ENCODE measurements at regions not wholly inside any gene's neighbourhood (a gene's known extent, or its start where the extent isn't known, plus 50 kb on each side); places are given as distances from the start of the nearest gene placed in this dataset.

DNA sequence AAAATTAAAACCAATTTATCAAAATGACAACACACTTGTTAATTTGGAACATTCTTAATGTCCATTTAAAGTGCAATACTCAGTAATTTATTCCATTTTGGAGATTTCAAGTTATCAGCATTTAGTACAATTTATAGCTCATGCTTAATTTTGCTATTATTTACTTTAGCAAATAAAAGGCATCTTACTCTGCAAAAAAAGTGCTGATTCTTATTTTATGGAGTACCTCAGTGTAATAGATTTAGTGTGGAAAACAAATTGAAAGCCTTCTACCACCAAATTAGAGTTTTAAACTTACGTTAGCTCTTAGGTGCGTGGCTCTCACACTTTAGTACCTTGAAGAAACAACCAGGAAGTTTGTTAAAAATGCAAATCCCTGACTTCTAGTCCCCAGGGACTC is 208.4 kb upstream of the NRIP1 start (continued):
- TF ChIP-seq NKRF (IDR thresholded peaks at IDR 0.05; ENCODE audit: borderline replicate concordance) (no peak), ZNF316 (IDR thresholded peaks at IDR 0.05) (peak; percentile 57)

- no peaks in the 10 kb centered on the region for H3K79me2 ChIP-seq (ENCODE audit: control insufficient read depth, insufficient read depth, low read length)
- TF ChIP-seq ETV6 (IDR thresholded peaks at IDR 0.05; ENCODE audit: borderline replicate concordance in 1 of 2, low read depth in 2 of 2, low read length in 1 of 2) (no peak), ETV6 (CRISPR knock-in tag; IDR thresholded peaks at IDR 0.05; ENCODE audit: borderline replicate concordance) (no peak), ZNF551 (CRISPR knock-in tag; IDR thresholded peaks at IDR 0.05) (no peak), NR1H2 (CRISPR knock-in tag; IDR thresholded peaks at IDR 0.05) (no peak), HDAC1 (IDR thresholded peaks at IDR 0.05) (no peak), ZNF354B (CRISPR knock-in tag; IDR thresholded peaks at IDR 0.05) (no peak), GTF2A2 (tag; IDR thresholded peaks at IDR 0.05) (no peak)
- TF ChIP-seq, protein P1, sequence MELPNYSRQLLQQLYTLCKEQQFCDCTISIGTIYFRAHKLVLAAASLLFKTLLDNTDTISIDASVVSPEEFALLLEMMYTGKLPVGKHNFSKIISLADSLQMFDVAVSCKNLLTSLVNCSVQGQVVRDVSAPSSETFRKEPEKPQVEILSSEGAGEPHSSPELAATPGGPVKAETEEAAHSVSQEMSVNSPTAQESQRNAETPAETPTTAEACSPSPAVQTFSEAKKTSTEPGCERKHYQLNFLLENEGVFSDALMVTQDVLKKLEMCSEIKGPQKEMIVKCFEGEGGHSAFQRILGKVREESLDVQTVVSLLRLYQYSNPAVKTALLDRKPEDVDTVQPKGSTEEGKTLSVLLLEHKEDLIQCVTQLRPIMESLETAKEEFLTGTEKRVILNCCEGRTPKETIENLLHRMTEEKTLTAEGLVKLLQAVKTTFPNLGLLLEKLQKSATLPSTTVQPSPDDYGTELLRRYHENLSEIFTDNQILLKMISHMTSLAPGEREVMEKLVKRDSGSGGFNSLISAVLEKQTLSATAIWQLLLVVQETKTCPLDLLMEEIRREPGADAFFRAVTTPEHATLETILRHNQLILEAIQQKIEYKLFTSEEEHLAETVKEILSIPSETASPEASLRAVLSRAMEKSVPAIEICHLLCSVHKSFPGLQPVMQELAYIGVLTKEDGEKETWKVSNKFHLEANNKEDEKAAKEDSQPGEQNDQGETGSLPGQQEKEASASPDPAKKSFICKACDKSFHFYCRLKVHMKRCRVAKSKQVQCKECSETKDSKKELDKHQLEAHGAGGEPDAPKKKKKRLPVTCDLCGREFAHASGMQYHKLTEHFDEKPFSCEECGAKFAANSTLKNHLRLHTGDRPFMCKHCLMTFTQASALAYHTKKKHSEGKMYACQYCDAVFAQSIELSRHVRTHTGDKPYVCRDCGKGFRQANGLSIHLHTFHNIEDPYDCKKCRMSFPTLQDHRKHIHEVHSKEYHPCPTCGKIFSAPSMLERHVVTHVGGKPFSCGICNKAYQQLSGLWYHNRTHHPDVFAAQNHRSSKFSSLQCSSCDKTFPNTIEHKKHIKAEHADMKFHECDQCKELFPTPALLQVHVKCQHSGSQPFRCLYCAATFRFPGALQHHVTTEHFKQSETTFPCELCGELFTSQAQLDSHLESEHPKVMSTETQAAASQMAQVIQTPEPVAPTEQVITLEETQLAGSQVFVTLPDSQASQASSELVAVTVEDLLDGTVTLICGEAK (IDR thresholded peaks at IDR 0.05): no peak
- TF ChIP-seq, protein P1 (CRISPR knock-in tag; IDR thresholded peaks at IDR 0.05): no peak
Measured at GRCh38 chr21:15274701-15275485, 210.1 kb upstream of the NRIP1 start.

More at GRCh38 chr21:15274701-15275485, 210.1 kb upstream of the NRIP1 start:
- no peak for FAIRE-seq
- CTCF ChIA-PET (ENCODE audit: low intra/inter-chr PET ratio): no interaction called here
- BruUV-seq (replicated peaks): no TSS peak
- Histone ChIP-seq H3K9ac (ENCODE audit: insufficient read depth in 1 of 2, low read depth in 2 of 2, low read length in 2 of 2) (no peak overlapping the region), H3K36me3 (ENCODE audit: control insufficient read depth, insufficient read depth, low read length) (no peaks in the 10 kb centered on the region), H3K4me3 (no peak overlapping the region), H3K4me1 (replicated peaks in 1 of 2; ENCODE audit: control insufficient read depth in 2 of 2, insufficient read depth in 2 of 2, low read length in 2 of 2) (no peaks in the 10 kb centered on the region), H4K20me1 (replicated peaks; ENCODE audit: control insufficient read depth, insufficient read depth, low read length) (no peaks in the 10 kb centered on the region), H2AFZ (ENCODE audit: low read depth, low read length) (peak overlapping the region; percentile 27), H3K9me1 (ENCODE audit: control insufficient read depth, insufficient read depth, low read length) (no peaks in the 10 kb centered on the region), H3K9me3 (replicated peaks; ENCODE audit: control insufficient read depth, insufficient read depth, low read depth, low read length) (no peaks in the 10 kb centered on the region), H3K4me2 (ENCODE audit: insufficient read depth, low read length) (no peak overlapping the region), H3K27ac (ENCODE audit: extremely low read depth, low read depth, low read length) (no peak overlapping the region), H3K27me3 (ENCODE audit: control insufficient read depth in 2 of 2, insufficient read depth in 2 of 2, low read length in 2 of 2) (no peaks in the 10 kb centered on the region)
- POLR2A ChIA-PET: no interaction called here
- no peak for DNase-seq (ENCODE audit: extremely low read depth in 1 of 4, low spot score in 3 of 4)
- ATAC-seq: no peak
- in situ Hi-C loops (cut with MboI): loop anchor here (25.0 kb wide), 1 partner anchor 863 kb away; no protein-coding TSS in a partner anchor
- 8% methylated on average over 5 of the region's 5 CpGs for WGBS (ENCODE audit: insufficient coverage, low coverage, missing lambda C conversion rate)
- intact Hi-C loops (cut with micrococcal nuclease): no loop called here
